Smooth muscle cell (in vitro differentiated cells): ENCODE measurements at regions not wholly inside any gene's neighbourhood (a gene's known extent, or its start where the extent isn't known, plus 50 kb on each side); places are given as distances from the start of the nearest gene placed in this dataset.

Experiments
- DNase-seq: peaks from one replicate; lab custom pipeline; 2025; ENCODE audit not compliant: unreplicated experiment; lab: John Stamatoyannopoulos, UW
- H2AFZ ChIP-seq: fragments of 200-600 bp; sonication (generic); 2 replicates; pipeline ENCODE4 v1.6.0; 2016; ENCODE audit warnings: antibody characterized with exemption, low read depth, mild to moderate bottlenecking
- H3F3A ChIP-seq: fragments of 200-600 bp; sonication (generic); 2 replicates; pipeline ENCODE4 v1.6.0; 2017; ENCODE audit warnings: antibody characterized with exemption, low read depth
- H3K27ac ChIP-seq: fragments of 200-600 bp; sonication (generic); 2 replicates; pipeline ENCODE4 v1.5.1; 2016; ENCODE audit warnings: low read depth, mild to moderate bottlenecking
- H3K27me3 ChIP-seq: fragments of 200-600 bp; sonication (generic); 2 replicates; pipeline ENCODE4 v1.6.1; 2016; ENCODE audit warnings: low read depth, mild to moderate bottlenecking
- H3K36me3 ChIP-seq: fragments of 200-600 bp; sonication (generic); 2 replicates; pipeline ENCODE4 v1.5.1; 2016; ENCODE audit warnings: low read depth
- H3K4me1 ChIP-seq: fragments of 200-600 bp; sonication (generic); 2 replicates; pipeline ENCODE4 v1.5.1; 2016; ENCODE audit warnings: low read depth
- H3K4me2 ChIP-seq: fragments of 200-600 bp; sonication (generic); 2 replicates; pipeline ENCODE4 v1.6.0; 2016; ENCODE audit warnings: mild to moderate bottlenecking
- H3K4me3 ChIP-seq: fragments of 200-600 bp; sonication (generic); 2 replicates; pipeline ENCODE4 v1.5.1; 2016; ENCODE audit warnings: mild to moderate bottlenecking
- H3K79me2 ChIP-seq: fragments of 200-600 bp; sonication (generic); 2 replicates; pipeline ENCODE4 v1.6.0; 2016; ENCODE audit warnings: low read depth, mild to moderate bottlenecking
- H3K9ac ChIP-seq: fragments of 200-600 bp; sonication (generic); 2 replicates; pipeline ENCODE4 v1.6.0; 2016; ENCODE audit warnings: low read depth
- H3K9me3 ChIP-seq: fragments of 200-600 bp; sonication (generic); replicated peaks from 2 replicates; pipeline ENCODE4 v1.5.1; 2016; ENCODE audit warnings: low read depth
- H4K20me1 ChIP-seq: fragments of 200-600 bp; sonication (generic); 2 replicates; pipeline ENCODE4 v1.6.0; 2016; ENCODE audit warnings: low read depth
- WGBS: methylation state at CpG from one replicate; pipeline ENCODE4 v1.1.7; 2016; ENCODE audit warnings: low lambda C conversion rate; 5-methylcytosine and 5-hydroxymethylcytosine counted together
- TF ChIP-seq, protein P1 (sequence below): fragments of 200-600 bp; sonication (generic); IDR thresholded peaks from 2 replicates; pipeline ENCODE4 v1.5.1; 2017; ENCODE audit warnings: borderline replicate concordance, mild to moderate bottlenecking, antibody characterized with exemption; ENCODE audit not compliant: insufficient read depth, poor library complexity, severe bottlenecking

DNA sequence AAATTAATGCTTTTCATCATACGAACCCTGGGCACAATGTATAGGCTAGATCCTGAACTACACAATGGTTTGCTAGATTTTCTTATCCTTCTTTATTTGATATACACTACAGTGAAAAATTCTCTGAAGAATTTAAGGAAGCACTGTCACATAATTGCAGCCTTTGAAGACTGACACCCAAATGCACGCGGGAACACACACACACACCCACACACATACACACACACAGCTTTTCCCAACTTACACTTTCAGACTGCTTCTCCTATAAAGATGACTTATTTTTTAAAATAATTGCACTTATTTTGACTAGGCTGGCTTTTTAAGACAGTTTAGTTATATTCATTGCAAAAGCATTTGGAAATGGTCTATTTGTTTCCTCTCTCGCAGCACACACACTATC lies 70.0 kb upstream of the LRRN1 start:
- no peak for DNase-seq
- Histone ChIP-seq H3K9me3 (no peaks in the 10 kb centered on the region), H2AFZ (no peak overlapping the region), H3K4me3 (no peak overlapping the region), H3K27me3 (no peaks in the 10 kb centered on the region), H3K9ac (no peak overlapping the region), H3F3A (peaks cover 7% of the 10 kb centered on the region), H3K27ac (no peak overlapping the region), H3K4me1 (peaks cover 15% of the 10 kb centered on the region), H3K4me2 (peak overlapping the region; percentile 48), H3K36me3 (no peaks in the 10 kb centered on the region), H4K20me1 (no peaks in the 10 kb centered on the region), H3K79me2 (no peaks in the 10 kb centered on the region)
- TF ChIP-seq, protein P1, sequence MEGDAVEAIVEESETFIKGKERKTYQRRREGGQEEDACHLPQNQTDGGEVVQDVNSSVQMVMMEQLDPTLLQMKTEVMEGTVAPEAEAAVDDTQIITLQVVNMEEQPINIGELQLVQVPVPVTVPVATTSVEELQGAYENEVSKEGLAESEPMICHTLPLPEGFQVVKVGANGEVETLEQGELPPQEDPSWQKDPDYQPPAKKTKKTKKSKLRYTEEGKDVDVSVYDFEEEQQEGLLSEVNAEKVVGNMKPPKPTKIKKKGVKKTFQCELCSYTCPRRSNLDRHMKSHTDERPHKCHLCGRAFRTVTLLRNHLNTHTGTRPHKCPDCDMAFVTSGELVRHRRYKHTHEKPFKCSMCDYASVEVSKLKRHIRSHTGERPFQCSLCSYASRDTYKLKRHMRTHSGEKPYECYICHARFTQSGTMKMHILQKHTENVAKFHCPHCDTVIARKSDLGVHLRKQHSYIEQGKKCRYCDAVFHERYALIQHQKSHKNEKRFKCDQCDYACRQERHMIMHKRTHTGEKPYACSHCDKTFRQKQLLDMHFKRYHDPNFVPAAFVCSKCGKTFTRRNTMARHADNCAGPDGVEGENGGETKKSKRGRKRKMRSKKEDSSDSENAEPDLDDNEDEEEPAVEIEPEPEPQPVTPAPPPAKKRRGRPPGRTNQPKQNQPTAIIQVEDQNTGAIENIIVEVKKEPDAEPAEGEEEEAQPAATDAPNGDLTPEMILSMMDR = no peak
- 53% methylated on average over 4 of the region's 4 CpGs for WGBS

DNA sequence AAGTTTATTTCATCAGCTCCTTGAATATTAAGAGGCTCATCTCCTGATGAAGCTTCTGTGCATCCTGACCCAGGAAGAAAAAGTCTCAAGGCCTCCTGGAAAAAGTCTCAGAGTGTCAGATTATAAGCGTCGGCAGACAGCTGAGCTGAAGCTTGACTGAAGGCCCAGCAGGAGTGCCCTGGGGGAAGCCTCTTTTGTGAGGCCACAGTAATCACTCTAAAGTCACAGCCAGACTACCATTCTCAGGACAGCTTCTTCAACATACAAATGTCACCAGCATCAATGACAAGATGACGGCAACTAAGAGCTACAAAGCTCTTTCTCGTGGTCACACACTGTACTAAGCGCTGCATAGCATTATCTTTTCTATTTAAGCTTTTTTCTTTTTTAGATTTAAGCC lies 72.7 kb upstream of the LRRN1 start:
- H3F3A ChIP-seq = peaks cover 7% of the 10 kb centered on the region
- H3K4me1 ChIP-seq = peaks cover 15% of the 10 kb centered on the region
- H3K9me3 ChIP-seq = no peaks in the 10 kb centered on the region
- TF ChIP-seq, protein P1 = no peak
- WGBS = 43% methylated on average over 5 of the region's 5 CpGs
- H3K4me3 ChIP-seq = no peak overlapping the region
- H3K9ac ChIP-seq = no peak overlapping the region
- no peaks in the 10 kb centered on the region for H3K79me2 ChIP-seq
- no peak overlapping the region for H2AFZ ChIP-seq
- no peaks in the 10 kb centered on the region for H4K20me1 ChIP-seq
- H3K36me3 ChIP-seq = no peaks in the 10 kb centered on the region
- no peaks in the 10 kb centered on the region for H3K27me3 ChIP-seq
- H3K4me2 ChIP-seq = no peak overlapping the region
- H3K27ac ChIP-seq = no peak overlapping the region
- no peak for DNase-seq

DNA sequence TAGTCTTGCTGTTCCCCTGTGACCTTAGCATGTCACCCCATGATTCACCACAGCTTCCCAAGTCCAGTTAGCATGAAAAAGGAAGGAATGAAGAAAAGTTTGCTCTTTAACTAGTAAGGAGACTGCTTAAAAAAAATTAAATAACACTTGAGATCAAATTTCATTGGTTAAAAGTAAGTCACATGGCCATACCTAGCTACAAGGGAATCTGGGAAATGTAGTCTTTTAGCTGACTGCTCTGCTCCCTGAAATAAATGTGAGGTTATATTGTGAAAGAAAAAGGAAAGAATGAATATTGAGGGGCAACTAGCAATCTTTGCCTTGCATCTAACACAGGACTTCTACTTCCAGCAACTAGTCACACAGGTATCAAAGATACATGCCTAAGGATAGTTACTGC lies 84.7 kb upstream of the LRRN1 start:
- Histone ChIP-seq H3F3A (no peaks in the 10 kb centered on the region), H3K9me3 (no peaks in the 10 kb centered on the region), H3K27ac (no peak overlapping the region), H2AFZ (no peak overlapping the region), H3K9ac (no peak overlapping the region), H3K27me3 (no peaks in the 10 kb centered on the region), H3K36me3 (no peaks in the 10 kb centered on the region), H3K4me1 (no peaks in the 10 kb centered on the region), H3K4me2 (no peak overlapping the region), H3K79me2 (no peaks in the 10 kb centered on the region), H4K20me1 (no peaks in the 10 kb centered on the region), H3K4me3 (no peak overlapping the region)
- DNase-seq = no peak
- TF ChIP-seq, protein P1 = no peak

DNA sequence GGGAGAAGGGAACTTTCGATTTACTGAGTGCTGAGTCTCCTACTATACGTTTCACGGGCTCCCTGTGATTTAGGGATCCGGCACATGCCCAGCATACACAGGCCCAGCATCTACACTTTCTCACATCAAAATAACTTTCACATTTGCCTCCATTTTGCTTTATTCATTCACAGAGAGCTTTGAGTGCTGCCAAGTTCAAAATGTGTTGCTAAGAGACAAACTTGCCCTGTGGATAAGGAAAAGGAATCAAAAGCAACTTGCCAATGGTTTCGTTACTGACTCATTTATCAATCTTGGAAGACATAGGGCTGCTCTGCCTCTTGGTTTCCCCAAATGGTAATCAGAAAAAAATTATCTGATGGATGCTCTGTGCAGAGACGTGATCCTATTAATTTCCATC lies 86.3 kb upstream of the LRRN1 start:
- H3K4me1 ChIP-seq = peaks cover 4% of the 10 kb centered on the region
- no peak overlapping the region for H3K9ac ChIP-seq
- H3F3A ChIP-seq = no peaks in the 10 kb centered on the region
- DNase-seq = no peak
- no peaks in the 10 kb centered on the region for H3K36me3 ChIP-seq
- no peak overlapping the region for H3K4me2 ChIP-seq
- 95% methylated on average over 6 of the region's 6 CpGs for WGBS
- TF ChIP-seq, protein P1 = no peak
- H2AFZ ChIP-seq = no peak overlapping the region
- no peak overlapping the region for H3K4me3 ChIP-seq
- no peaks in the 10 kb centered on the region for H4K20me1 ChIP-seq
- H3K27me3 ChIP-seq = no peaks in the 10 kb centered on the region
- H3K27ac ChIP-seq = no peak overlapping the region
- H3K9me3 ChIP-seq = no peaks in the 10 kb centered on the region
- no peaks in the 10 kb centered on the region for H3K79me2 ChIP-seq
